ENCODE measurements at regions not wholly inside any gene's neighbourhood (a gene's known extent, or its start where the extent isn't known, plus 50 kb on each side); places are given as distances from the start of the nearest gene placed in this dataset.

GRCh38 chr1:191085121-191085520 lies 607.5 kb upstream of the BRINP3 start:
- no peak overlapping the region for H3K27ac ChIP-seq
- no peaks in the 10 kb centered on the region for H3K27me3 ChIP-seq
- H3K4me1 ChIP-seq, result no peaks in the 10 kb centered on the region
- TF ChIP-seq POLR2A (IDR thresholded peaks at IDR 0.05) (no peak), POLR2AphosphoS5 (IDR thresholded peaks at IDR 0.05; ENCODE audit: insufficient read depth in 1 of 2, low read depth in 1 of 2) (no peak), CTCF (IDR thresholded peaks at IDR 0.05) (no peak)
- no peak overlapping the region for H3K4me3 ChIP-seq
- intact Hi-C loops (cut with DNase I), result no loop called here
- no peak for DNase-seq (ENCODE audit: extremely low spot score in 2 of 2)
- H3K36me3 ChIP-seq, result no peaks in the 10 kb centered on the region
- no peaks in the 10 kb centered on the region for H3K9me3 ChIP-seq

- Histone ChIP-seq H3K4me3 (no peak overlapping the region), H3K36me3 (no peaks in the 10 kb centered on the region), H3K9me3 (no peaks in the 10 kb centered on the region), H3K27me3 (no peaks in the 10 kb centered on the region), H3K4me1 (no peaks in the 10 kb centered on the region), H3K27ac (no peak overlapping the region)
- TF ChIP-seq POLR2AphosphoS5 (IDR thresholded peaks at IDR 0.05; ENCODE audit: insufficient read depth in 1 of 2, low read depth in 1 of 2) (no peak), POLR2A (IDR thresholded peaks at IDR 0.05) (no peak), CTCF (IDR thresholded peaks at IDR 0.05) (no peak)
- no peak for DNase-seq (ENCODE audit: extremely low spot score in 2 of 2)
- intact Hi-C loops (cut with DNase I), result no loop called here
These were observed 609.2 kb upstream of the BRINP3 start for GRCh38 chr1:191086910-191087309.

- intact Hi-C loops (cut with DNase I), result no loop called here
These were observed 618.7 kb upstream of the BRINP3 start for GRCh38 chr1:191096405-191096804.

GRCh38 chr1:191099696-191100095 lies 622.0 kb upstream of the BRINP3 start:
- no peaks in the 10 kb centered on the region for H3K9me3 ChIP-seq
- no peaks in the 10 kb centered on the region for H3K4me1 ChIP-seq
- no peaks in the 10 kb centered on the region for H3K36me3 ChIP-seq
- intact Hi-C loops (cut with DNase I), result no loop called here
- H3K27me3 ChIP-seq, result no peaks in the 10 kb centered on the region
- DNase-seq (ENCODE audit: extremely low spot score in 2 of 2), result no peak
- no peak overlapping the region for H3K27ac ChIP-seq
- TF ChIP-seq CTCF (IDR thresholded peaks at IDR 0.05), result no peak
- no peak for TF ChIP-seq POLR2AphosphoS5 (IDR thresholded peaks at IDR 0.05; ENCODE audit: insufficient read depth in 1 of 2, low read depth in 1 of 2)
- no peak for TF ChIP-seq POLR2A (IDR thresholded peaks at IDR 0.05)
- no peak overlapping the region for H3K4me3 ChIP-seq

More at GRCh38 chr1:191096405-191096804, 618.7 kb upstream of the BRINP3 start:
- no peak for DNase-seq (ENCODE audit: extremely low spot score in 2 of 2)
- Histone ChIP-seq H3K4me3 (no peak overlapping the region), H3K27me3 (no peaks in the 10 kb centered on the region), H3K36me3 (no peaks in the 10 kb centered on the region), H3K9me3 (no peaks in the 10 kb centered on the region), H3K4me1 (no peaks in the 10 kb centered on the region), H3K27ac (no peak overlapping the region)
- no peak for TF ChIP-seq POLR2AphosphoS5 (IDR thresholded peaks at IDR 0.05; ENCODE audit: insufficient read depth in 1 of 2, low read depth in 1 of 2)
- no peak for TF ChIP-seq POLR2A (IDR thresholded peaks at IDR 0.05)
- no peak for TF ChIP-seq CTCF (IDR thresholded peaks at IDR 0.05)

GRCh38 chr1:191101960-191102359 lies 624.3 kb upstream of the BRINP3 start:
- Histone ChIP-seq H3K4me3 (no peak overlapping the region), H3K27ac (no peak overlapping the region), H3K36me3 (no peaks in the 10 kb centered on the region), H3K27me3 (no peaks in the 10 kb centered on the region), H3K4me1 (no peaks in the 10 kb centered on the region), H3K9me3 (no peaks in the 10 kb centered on the region)
- intact Hi-C loops (cut with DNase I), result no loop called here
- TF ChIP-seq POLR2A (IDR thresholded peaks at IDR 0.05) (no peak), POLR2AphosphoS5 (IDR thresholded peaks at IDR 0.05; ENCODE audit: insufficient read depth in 1 of 2, low read depth in 1 of 2) (no peak), CTCF (IDR thresholded peaks at IDR 0.05) (no peak)
- DNase-seq (ENCODE audit: extremely low spot score in 2 of 2), result no peak

Data from vagina (tissue), 2 donors.